Neuronal stem cell (in vitro differentiated cells): ENCODE measurements at regions not wholly inside any gene's neighbourhood (a gene's known extent, or its start where the extent isn't known, plus 50 kb on each side); places are given as distances from the start of the nearest gene placed in this dataset.
A peak's percentile ranks its signal among the peaks of the same experiment; 100 is the strongest.

Experiments used
- DNase-seq: peaks from one replicate; pipeline ENCODE4 v3.0.0-alpha.2; 2013; ENCODE audit warnings: low spot score
- H2AFZ ChIP-seq: one replicate; pipeline ENCODE4 v1.6.1; 2013; ENCODE audit warnings: mild to moderate bottlenecking, low read length, inconsistent platforms
- H2AK5ac ChIP-seq: 2 replicates; pipeline ENCODE4 v1.6.1; 2013; ENCODE audit warnings: low read depth, mild to moderate bottlenecking, inconsistent platforms, low read length, moderate library complexity, mixed read lengths
- H2BK120ac ChIP-seq: 2 replicates; pipeline ENCODE4 v1.6.1; 2013; ENCODE audit warnings: low read depth, mild to moderate bottlenecking, inconsistent platforms, low read length, moderate library complexity, mixed read lengths
- H2BK12ac ChIP-seq: one replicate; pipeline ENCODE4 v1.6.1; 2013; ENCODE audit warnings: low read length, inconsistent platforms
- H2BK15ac ChIP-seq: 2 replicates; pipeline ENCODE4 v1.6.1; 2013; ENCODE audit warnings: mild to moderate bottlenecking, low read length, inconsistent platforms, mixed read lengths
- H2BK5ac ChIP-seq: one replicate; pipeline ENCODE4 v1.6.1; 2013; ENCODE audit warnings: inconsistent platforms, mild to moderate bottlenecking, low read length, moderate library complexity
- H3K14ac ChIP-seq: one replicate; pipeline ENCODE4 v1.6.1; 2013; ENCODE audit warnings: low read length, inconsistent platforms
- H3K18ac ChIP-seq: 2 replicates; pipeline ENCODE4 v1.6.1; 2013; ENCODE audit warnings: low read length, inconsistent platforms
- H3K23ac ChIP-seq: 2 replicates; pipeline ENCODE4 v1.6.1; 2013; ENCODE audit warnings: low read depth, mild to moderate bottlenecking, mixed read lengths, low read length, inconsistent platforms; ENCODE audit not compliant: poor library complexity
- H3K27ac ChIP-seq: replicated peaks from 3 replicates; pipeline ENCODE4 v1.5.1; 2013; ENCODE audit warnings: low read length, inconsistent platforms
- H3K27me3 ChIP-seq, 3 experiments: 2 replicates each; pipeline ENCODE4 v1.6.1; 2013; ENCODE audit warnings: low read length in 3 of 3, mild to moderate bottlenecking in 2 of 3, inconsistent platforms in 1 of 3, low read depth in 1 of 3, mixed read lengths in 1 of 3, moderate library complexity in 1 of 3; ENCODE audit not compliant: control insufficient read depth in 3 of 3, insufficient read depth in 3 of 3
- H3K36me3 ChIP-seq, 2 donors: replicated peaks in 1 of 2; 2 replicates each; pipeline ENCODE4 v1.6.1; 2013; ENCODE audit warnings: low read length in 2 of 2; ENCODE audit not compliant: control insufficient read depth in 2 of 2, insufficient read depth in 2 of 2
- H3K4ac ChIP-seq: 2 replicates; pipeline ENCODE4 v1.6.1; 2013; ENCODE audit warnings: inconsistent platforms, mild to moderate bottlenecking, low read length, moderate library complexity
- H3K4me1 ChIP-seq, 2 donors: 1 replicate in 1 of 2; 2 replicates in 1 of 2; pipeline ENCODE4 v1.6.1; 2013; ENCODE audit warnings: low read length in 2 of 2, low read depth in 1 of 2; ENCODE audit not compliant: control insufficient read depth in 2 of 2, insufficient read depth in 1 of 2
- H3K4me2 ChIP-seq: one replicate; pipeline ENCODE4 v1.6.1; 2013; ENCODE audit warnings: mild to moderate bottlenecking, low read length, inconsistent platforms; ENCODE audit not compliant: insufficient read depth, poor library complexity, severe bottlenecking
- H3K4me3 ChIP-seq, 2 donors: 2 replicates each; pipeline ENCODE4 v1.5.1; 2013; ENCODE audit warnings: low read length in 2 of 2, mild to moderate bottlenecking in 2 of 2, inconsistent platforms in 1 of 2, moderate library complexity in 1 of 2
- H3K79me1 ChIP-seq: one replicate; pipeline ENCODE4 v1.6.1; 2013; ENCODE audit warnings: low read depth, mild to moderate bottlenecking, inconsistent platforms, low read length, moderate library complexity
- H3K9ac ChIP-seq: one replicate; pipeline ENCODE4 v1.6.1; 2013; ENCODE audit warnings: mild to moderate bottlenecking, low read depth, low read length, inconsistent platforms; ENCODE audit not compliant: poor library complexity
- H3K9me3 ChIP-seq, 2 donors: replicated peaks in 1 of 2; 2 replicates each; pipeline versions ENCODE3 to v1.6.1; 2013; ENCODE audit warnings: low read length in 2 of 2, mild to moderate bottlenecking in 2 of 2, inconsistent platforms in 1 of 2, low read depth in 1 of 2, mixed read lengths in 1 of 2, moderate library complexity in 1 of 2; ENCODE audit not compliant: control insufficient read depth in 2 of 2, insufficient read depth in 1 of 2
- H4K8ac ChIP-seq: one replicate; pipeline ENCODE4 v1.6.1; 2013; ENCODE audit warnings: low read depth, mild to moderate bottlenecking, inconsistent platforms, low read length, moderate library complexity
- H4K91ac ChIP-seq: one replicate; pipeline ENCODE4 v1.6.1; 2013; ENCODE audit warnings: low read length, low read depth, mild to moderate bottlenecking, inconsistent platforms; ENCODE audit not compliant: poor library complexity
- WGBS, 2 donors: extraction: QIAGEN DNeasy Blood & Tissue Kit; methylation state at CpG; one replicate each; pipeline ENCODE4 v1.1.7; 2013; ENCODE audit warnings: missing lambda C conversion rate in 2 of 2, mixed read lengths in 1 of 2; ENCODE audit not compliant: insufficient read length in 2 of 2, insufficient replicate concordance in 1 of 2; ENCODE audit errors: extremely low coverage in 2 of 2; 5-methylcytosine and 5-hydroxymethylcytosine counted together

GRCh38 chr6:92024881-92025280, 1394.5 kb downstream of the EPHA7 start:
- DNase-seq, result no peak
- Histone ChIP-seq H2AFZ (no peak overlapping the region), H4K8ac (no peak overlapping the region), H3K79me1 (no peaks in the 10 kb centered on the region), H2BK15ac (no peak overlapping the region), H3K9me3 (no peaks in the 10 kb centered on the region), H3K4me1 (no peaks in the 10 kb centered on the region), H3K27ac (no peak overlapping the region), H3K18ac (no peak overlapping the region), H3K4me2 (no peak overlapping the region), H2BK120ac (no peak overlapping the region), H3K9ac (no peak overlapping the region), H3K27me3 (no peaks in the 10 kb centered on the region), H2AK5ac (no peak overlapping the region), H3K14ac (no peak overlapping the region), H3K4ac (no peak overlapping the region), H4K91ac (no peak overlapping the region), H3K36me3 (no peaks in the 10 kb centered on the region), H2BK5ac (no peak overlapping the region), H3K23ac (no peak overlapping the region), H3K4me3 (no peak overlapping the region), H2BK12ac (no peak overlapping the region)
- whole genome bisulfite sequencing, 2 donors, result no CpG with 5 or more reads among the region's 2 CpGs

- Histone ChIP-seq H3K36me3 (no peaks in the 10 kb centered on the region), H2AK5ac (no peak overlapping the region), H2BK120ac (no peak overlapping the region), H2AFZ (no peak overlapping the region), H3K4ac (no peak overlapping the region), H2BK12ac (no peak overlapping the region), H3K27ac (no peak overlapping the region), H3K79me1 (no peaks in the 10 kb centered on the region), H3K27me3 (no peaks in the 10 kb centered on the region), H2BK15ac (no peak overlapping the region), H3K23ac (no peak overlapping the region), H2BK5ac (no peak overlapping the region), H3K4me1 (no peaks in the 10 kb centered on the region), H3K18ac (no peak overlapping the region), H4K91ac (no peak overlapping the region), H3K9me3 (no peaks in the 10 kb centered on the region), H3K4me2 (no peak overlapping the region), H3K4me3 (no peak overlapping the region), H3K9ac (no peak overlapping the region), H3K14ac (no peak overlapping the region), H4K8ac (no peak overlapping the region)
- no CpG with 5 or more reads among the region's 1 CpG for WGBS, 2 donors
- DNase-seq, result no peak
Observed at GRCh38 chr6:92024110-92024509, 1395.2 kb downstream of the EPHA7 start.

GRCh38 chr6:92023410-92023966, 1395.9 kb downstream of the EPHA7 start:
- H3K9ac ChIP-seq, result no peak overlapping the region
- no peak overlapping the region for H4K8ac ChIP-seq
- no peak overlapping the region for H2AK5ac ChIP-seq
- no peak for DNase-seq
- no peaks in the 10 kb centered on the region for H3K27me3 ChIP-seq
- no peak overlapping the region for H2AFZ ChIP-seq
- no peak overlapping the region for H3K14ac ChIP-seq
- no peak overlapping the region for H2BK120ac ChIP-seq
- H3K4me2 ChIP-seq, result no peak overlapping the region
- no peak overlapping the region for H2BK12ac ChIP-seq
- no peaks in the 10 kb centered on the region for H3K4me1 ChIP-seq
- H3K23ac ChIP-seq, result no peak overlapping the region
- no peak overlapping the region for H3K27ac ChIP-seq
- H3K4ac ChIP-seq, result no peak overlapping the region
- H2BK15ac ChIP-seq, result no peak overlapping the region
- H3K4me3 ChIP-seq, result no peak overlapping the region
- H3K79me1 ChIP-seq, result no peaks in the 10 kb centered on the region
- H2BK5ac ChIP-seq, result no peak overlapping the region
- no peak overlapping the region for H3K18ac ChIP-seq
- H3K9me3 ChIP-seq, result no peaks in the 10 kb centered on the region
- WGBS, 2 donors, result no CpG with 5 or more reads among the region's 2 CpGs
- no peaks in the 10 kb centered on the region for H3K36me3 ChIP-seq
- H4K91ac ChIP-seq, result no peak overlapping the region

GRCh38 chr6:92011681-92012245, 1407.6 kb downstream of the EPHA7 start:
- Histone ChIP-seq H3K14ac (peak overlapping the region; percentile 47), H2BK120ac (no peak overlapping the region), H3K4ac (no peak overlapping the region), H2BK15ac (no peak overlapping the region), H3K4me2 (no peak overlapping the region), H3K27ac (no peak overlapping the region), H3K36me3 (no peaks in the 10 kb centered on the region), H3K79me1 (no peaks in the 10 kb centered on the region), H3K18ac (no peak overlapping the region), H3K23ac (no peak overlapping the region), H3K4me1 (no peaks in the 10 kb centered on the region), H3K9me3 (no peaks in the 10 kb centered on the region), H2BK12ac (peak overlapping the region; percentile 75), H4K91ac (no peak overlapping the region), H2AK5ac (no peak overlapping the region), H4K8ac (no peak overlapping the region), H3K9ac (no peak overlapping the region), H2BK5ac (no peak overlapping the region), H3K4me3 (peak overlapping the region in 1 of 2 donors; percentile 3), H2AFZ (no peak overlapping the region), H3K27me3 (no peaks in the 10 kb centered on the region)
- DNase-seq, result no peak
- WGBS, 2 donors, result no CpG with 5 or more reads among the region's 29 CpGs
